ENCODE measurements at regions not wholly inside any gene's neighbourhood (a gene's known extent, or its start where the extent isn't known, plus 50 kb on each side); places are given as distances from the start of the nearest gene placed in this dataset.

GRCh38 chr3:1019157-1019556, 73.7 kb upstream of the CNTN6 start:
- no peaks in the 10 kb centered on the region for H4K20me1 ChIP-seq (ENCODE audit: control insufficient read depth, insufficient read depth)
- WGBS (ENCODE audit: insufficient coverage, insufficient replicate concordance, low lambda C conversion rate, missing lambda C conversion rate): 10% methylated on average over 2 of the region's 2 CpGs
- H3K27ac ChIP-seq (ENCODE audit: control insufficient read depth, insufficient read depth): no peak overlapping the region
- BruUV-seq (replicated peaks): no TSS peak
- intact Hi-C loops (cut with micrococcal nuclease; ENCODE audit: unreplicated experiment) (no loop called here), in situ Hi-C loops (cut with MboI) (no loop called here)
- FAIRE-seq: no peak
- H2AFZ ChIP-seq (ENCODE audit: control insufficient read depth, low read depth, low read length): no peak overlapping the region
- no peaks in the 10 kb centered on the region for H3K36me3 ChIP-seq (ENCODE audit: control insufficient read depth in 2 of 2, insufficient read depth in 2 of 2, low read length in 1 of 2)
- no peak for ATAC-seq
- H3K4me2 ChIP-seq (ENCODE audit: control insufficient read depth, insufficient read depth): no peak overlapping the region
- ChIA-PET CTCF (no interaction called here), SMC1A (ENCODE audit: uncharacterized antibody, unreplicated experiment) (interaction anchor here (0.7 to 1.5 kb wide), 2 partner anchors 13 to 14 kb away, joined by 3 to 4 read pairs; no protein-coding TSS in a partner anchor), RAD21 (ENCODE audit: unreplicated experiment) (no interaction called here), POLR2A (no interaction called here)
- H3K27me3 ChIP-seq (replicated peaks in 1 of 2; ENCODE audit: control insufficient read depth in 2 of 2, insufficient read depth in 2 of 2, low read length in 1 of 2): no peaks in the 10 kb centered on the region
- no peak overlapping the region for H3K4me3 ChIP-seq
- DNase-seq (ENCODE audit: low read depth, low spot score): no peak
- H3K9ac ChIP-seq (ENCODE audit: control insufficient read depth, insufficient read depth, low read length): no peak overlapping the region
- no peaks in the 10 kb centered on the region for H3K9me3 ChIP-seq (replicated peaks; ENCODE audit: control insufficient read depth, insufficient read depth, low read length)
- H3K4me1 ChIP-seq (ENCODE audit: control insufficient read depth, insufficient read depth, low read length): no peaks in the 10 kb centered on the region
- no peaks in the 10 kb centered on the region for H3K79me2 ChIP-seq (ENCODE audit: control insufficient read depth, insufficient read depth, low read length)
- TF ChIP-seq EED (IDR thresholded peaks at IDR 0.05; ENCODE audit: low read depth) (no peak), KAT2A (conservative IDR thresholded peaks at IDR 0.05; ENCODE audit: control insufficient read depth, low read depth, low read length) (no peak), ZNF384 (IDR thresholded peaks at IDR 0.05; ENCODE audit: borderline replicate concordance, low read depth, low read length) (no peak), RCOR1 (conservative IDR thresholded peaks at IDR 0.05; ENCODE audit: low read depth, low read length) (no peak), NFYA (IDR thresholded peaks at IDR 0.05; ENCODE audit: borderline replicate concordance, low read depth, low read length) (no peak), CBFB (IDR thresholded peaks at IDR 0.05; ENCODE audit: low read depth) (no peak), ATF3 (IDR thresholded peaks at IDR 0.05; ENCODE audit: borderline replicate concordance, extremely low read depth, low read depth, low read length) (no peak), ZBTB4 (CRISPR knock-in tag; IDR thresholded peaks at IDR 0.05) (no peak), BACH1 (IDR thresholded peaks at IDR 0.05; ENCODE audit: borderline replicate concordance) (no peak), FOS (IDR thresholded peaks at IDR 0.05; ENCODE audit: borderline replicate concordance, extremely low read depth, insufficient read length) (no peak), STAT1 (conservative IDR thresholded peaks at IDR 0.05) (no peak), BMI1 (IDR thresholded peaks at IDR 0.05; ENCODE audit: borderline replicate concordance) (no peak), E2F4 (IDR thresholded peaks at IDR 0.05; ENCODE audit: low read depth, low read length) (no peak), POLR2AphosphoS5 (IDR thresholded peaks at IDR 0.05; ENCODE audit: low read length) (no peak), ATF2 (IDR thresholded peaks at IDR 0.05; ENCODE audit: low read length) (no peak), SUPT20H (IDR thresholded peaks at IDR 0.05; ENCODE audit: borderline replicate concordance, control insufficient read depth, low read depth, low read length) (no peak), CTCF (IDR thresholded peaks at IDR 0.05 in 2 of 3, conservative IDR thresholded peaks at IDR 0.05 in 1 of 3; ENCODE audit: control insufficient read depth in 2 of 3, extremely low read depth in 1 of 3, insufficient read depth in 1 of 3, low read depth in 3 of 3, low read length in 3 of 3) (no peak), GABPA (IDR thresholded peaks at IDR 0.05; ENCODE audit: low read depth) (no peak)

Measured in GM12878 (cell line).